ENCODE measurements at regions not wholly inside any gene's neighbourhood (a gene's known extent, or its start where the extent isn't known, plus 50 kb on each side); places are given as distances from the start of the nearest gene placed in this dataset.

DNA sequence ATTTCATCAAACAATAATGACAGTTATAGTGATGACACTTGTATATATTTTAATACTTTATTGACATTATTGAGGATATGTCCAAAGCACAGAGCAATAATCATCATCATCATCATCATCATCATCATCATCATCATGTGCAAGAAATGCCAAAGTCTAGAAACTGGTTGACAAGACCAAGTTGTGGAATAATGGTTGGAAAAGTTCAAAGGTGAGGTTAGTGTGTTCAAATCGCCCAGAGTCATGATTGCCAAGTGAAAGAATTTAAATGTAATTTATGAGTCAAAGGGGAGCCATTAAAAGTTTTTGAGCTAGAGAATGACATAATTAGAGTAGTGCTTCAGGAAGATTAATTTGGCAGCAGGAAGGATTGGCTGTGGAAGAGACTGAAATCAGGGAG lies 852.4 kb downstream of the SORCS1 start:
- no peak for DNase-seq (ENCODE audit: low read depth)
- no peak overlapping the region for H3K4me3 ChIP-seq (ENCODE audit: low read depth, low read length)
- no peak for TF ChIP-seq CTCF (IDR thresholded peaks at IDR 0.05; ENCODE audit: low read depth, low read length, missing control alignments)

- no peak for TF ChIP-seq CTCF (IDR thresholded peaks at IDR 0.05; ENCODE audit: low read depth, low read length, missing control alignments)
- H3K4me3 ChIP-seq (ENCODE audit: low read depth, low read length): no peak overlapping the region
- no peak for DNase-seq (ENCODE audit: low read depth)
These were observed 852.9 kb downstream of the SORCS1 start for GRCh38 chr10:106311590-106311989.

DNA sequence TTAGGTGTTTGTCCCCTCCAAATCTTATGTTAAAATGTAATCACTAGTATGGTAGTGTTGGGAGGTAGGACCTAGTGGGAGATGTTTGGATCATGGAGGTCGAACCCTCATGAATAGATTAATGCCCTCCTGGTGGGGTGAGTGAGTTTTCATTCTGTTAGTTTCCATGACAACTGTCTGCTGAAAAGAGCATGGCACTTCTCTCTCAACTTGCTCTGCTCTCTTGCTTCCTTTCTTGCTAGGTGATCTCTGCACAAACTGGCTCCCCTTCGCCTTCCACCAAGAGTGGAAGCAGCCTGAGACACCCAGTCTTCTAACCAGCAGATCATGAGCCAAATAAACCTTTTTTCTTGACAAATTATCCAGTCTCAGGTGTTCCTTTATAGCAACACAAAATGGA lies 853.9 kb downstream of the SORCS1 start:
- no peak for TF ChIP-seq CTCF (IDR thresholded peaks at IDR 0.05; ENCODE audit: low read depth, low read length, missing control alignments)
- no peak overlapping the region for H3K4me3 ChIP-seq (ENCODE audit: low read depth, low read length)
- no peak for DNase-seq (ENCODE audit: low read depth)

- no peak overlapping the region for H3K4me3 ChIP-seq (ENCODE audit: low read depth, low read length)
- DNase-seq (ENCODE audit: low read depth): no peak
- TF ChIP-seq CTCF (IDR thresholded peaks at IDR 0.05; ENCODE audit: low read depth, low read length, missing control alignments): no peak
These were observed 855.1 kb downstream of the SORCS1 start for GRCh38 chr10:106309376-106309775.

DNA sequence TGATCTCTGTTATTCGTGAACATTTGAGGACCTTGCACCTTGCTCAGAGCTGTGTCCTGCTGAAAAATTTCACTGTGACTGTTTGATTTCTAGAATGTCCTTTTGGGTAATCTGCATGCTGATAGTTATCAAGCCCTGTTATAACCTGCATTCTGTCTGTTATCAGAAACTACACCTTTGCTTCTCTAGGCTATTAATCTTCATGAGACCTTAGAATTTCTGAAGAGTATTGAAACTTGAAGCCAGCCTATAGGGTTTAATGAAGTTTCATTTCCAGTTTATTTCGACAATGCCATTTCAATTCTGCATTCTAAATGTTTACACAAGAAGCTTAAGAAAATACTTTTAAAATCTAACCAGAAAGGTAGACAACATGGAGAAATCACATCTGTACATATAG lies 856.2 kb downstream of the SORCS1 start:
- no peak for TF ChIP-seq CTCF (IDR thresholded peaks at IDR 0.05; ENCODE audit: low read depth, low read length, missing control alignments)
- DNase-seq (ENCODE audit: low read depth): no peak
- no peak overlapping the region for H3K4me3 ChIP-seq (ENCODE audit: low read depth, low read length)

DNA sequence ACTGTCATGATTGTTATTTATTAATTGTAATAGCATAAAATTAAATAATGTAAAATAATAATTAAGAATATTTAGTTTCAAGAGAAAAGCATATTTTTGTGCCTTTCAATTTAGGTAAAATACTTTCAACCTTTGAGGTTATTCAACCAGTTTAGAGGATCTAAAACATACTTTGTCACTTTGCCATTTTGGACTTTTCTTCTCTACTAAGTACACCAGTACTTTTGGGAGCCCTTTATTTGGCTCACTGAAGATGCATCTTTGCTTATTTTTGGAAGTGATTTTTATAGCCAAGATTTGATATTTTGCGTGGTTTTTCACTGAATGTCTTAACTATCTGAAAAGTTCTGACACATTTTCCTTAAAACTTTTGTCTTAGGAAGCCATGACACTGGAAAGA lies 860.5 kb downstream of the SORCS1 start:
- no peak for DNase-seq (ENCODE audit: low read depth)
- no peak overlapping the region for H3K4me3 ChIP-seq (ENCODE audit: low read depth, low read length)
- no peak for TF ChIP-seq CTCF (IDR thresholded peaks at IDR 0.05; ENCODE audit: low read depth, low read length, missing control alignments)

- no peak for TF ChIP-seq CTCF (IDR thresholded peaks at IDR 0.05; ENCODE audit: low read depth, low read length, missing control alignments)
- H3K4me3 ChIP-seq (ENCODE audit: low read depth, low read length): no peak overlapping the region
- DNase-seq (ENCODE audit: low read depth): no peak
These were observed 861.5 kb downstream of the SORCS1 start for GRCh38 chr10:106302961-106303360.

Measured in GM12864 (cell line).